ENCODE measurements at regions not wholly inside any gene's neighbourhood (a gene's known extent, or its start where the extent isn't known, plus 50 kb on each side); places are given as distances from the start of the nearest gene placed in this dataset.
A peak's percentile ranks its signal among the peaks of the same experiment; 100 is the strongest.

- DNase-seq (ENCODE audit: low read depth): no peak
- TF ChIP-seq CTCF (IDR thresholded peaks at IDR 0.05; ENCODE audit: control insufficient read depth, insufficient read depth, low read depth, low read length, missing control alignments): no peak
- H3K4me3 ChIP-seq (ENCODE audit: control insufficient read depth, low read depth, low read length): no peak overlapping the region
Observed at GRCh38 chr12:88416155-88416554, 164.1 kb downstream of the KITLG start.

- peak overlapping the region; percentile 16 for H3K4me3 ChIP-seq (ENCODE audit: control insufficient read depth, low read depth, low read length)
- TF ChIP-seq CTCF (IDR thresholded peaks at IDR 0.05; ENCODE audit: control insufficient read depth, insufficient read depth, low read depth, low read length, missing control alignments): no peak
- DNase-seq (ENCODE audit: low read depth): no peak
Observed at GRCh38 chr12:88416786-88417185, 163.5 kb downstream of the KITLG start.

GRCh38 chr12:88417531-88417930, 162.7 kb downstream of the KITLG start:
- no peak for DNase-seq (ENCODE audit: low read depth)
- no peak for TF ChIP-seq CTCF (IDR thresholded peaks at IDR 0.05; ENCODE audit: control insufficient read depth, insufficient read depth, low read depth, low read length, missing control alignments)
- H3K4me3 ChIP-seq (ENCODE audit: control insufficient read depth, low read depth, low read length): peak overlapping the region; percentile 16

GRCh38 chr12:88418856-88419497, 161.3 kb downstream of the KITLG start:
- H3K4me3 ChIP-seq (ENCODE audit: control insufficient read depth, low read depth, low read length): peak overlapping the region; percentile 30
- TF ChIP-seq CTCF (IDR thresholded peaks at IDR 0.05; ENCODE audit: control insufficient read depth, insufficient read depth, low read depth, low read length, missing control alignments): no peak
- no peak for DNase-seq (ENCODE audit: low read depth)

- no peak overlapping the region for H3K4me3 ChIP-seq (ENCODE audit: control insufficient read depth, low read depth, low read length)
- no peak for TF ChIP-seq CTCF (IDR thresholded peaks at IDR 0.05; ENCODE audit: control insufficient read depth, insufficient read depth, low read depth, low read length, missing control alignments)
- no peak for DNase-seq (ENCODE audit: low read depth)
Observed at GRCh38 chr12:88419794-88420193, 160.5 kb downstream of the KITLG start.

- peak; percentile 83 for DNase-seq (ENCODE audit: low read depth)
- no peak overlapping the region for H3K4me3 ChIP-seq (ENCODE audit: control insufficient read depth, low read depth, low read length)
- no peak for TF ChIP-seq CTCF (IDR thresholded peaks at IDR 0.05; ENCODE audit: control insufficient read depth, insufficient read depth, low read depth, low read length, missing control alignments)
Observed at GRCh38 chr12:88420457-88420856, 159.8 kb downstream of the KITLG start.
